ENCODE measurements at regions not wholly inside any gene's neighbourhood (a gene's known extent, or its start where the extent isn't known, plus 50 kb on each side); places are given as distances from the start of the nearest gene placed in this dataset.
"Not testable (repeated sequence)": the region's sequence is repeated elsewhere in the genome, so short reads cannot be mapped to it uniquely, and the experiment has no call there.

GRCh38 chr2:87569689-87570397 lies 178.0 kb upstream of the PLGLB2 start:
- H2AFZ ChIP-seq (ENCODE audit: low read depth); H3K27ac ChIP-seq; H3K4me2 ChIP-seq; H3K4me1 ChIP-seq (ENCODE audit: low read depth, poor library complexity, severe bottlenecking); H4K20me1 ChIP-seq (ENCODE audit: insufficient read depth); H3K9ac ChIP-seq; H3K79me2 ChIP-seq (ENCODE audit: insufficient read depth, low read depth); H3K36me3 ChIP-seq (ENCODE audit: insufficient read depth); H3K4me3 ChIP-seq (IDR thresholded peaks at IDR 0.05; ENCODE audit: insufficient read depth, low read depth, low read length); H3K27me3 ChIP-seq (ENCODE audit: insufficient read depth, low read depth): not testable (repeated sequence)

DNA sequence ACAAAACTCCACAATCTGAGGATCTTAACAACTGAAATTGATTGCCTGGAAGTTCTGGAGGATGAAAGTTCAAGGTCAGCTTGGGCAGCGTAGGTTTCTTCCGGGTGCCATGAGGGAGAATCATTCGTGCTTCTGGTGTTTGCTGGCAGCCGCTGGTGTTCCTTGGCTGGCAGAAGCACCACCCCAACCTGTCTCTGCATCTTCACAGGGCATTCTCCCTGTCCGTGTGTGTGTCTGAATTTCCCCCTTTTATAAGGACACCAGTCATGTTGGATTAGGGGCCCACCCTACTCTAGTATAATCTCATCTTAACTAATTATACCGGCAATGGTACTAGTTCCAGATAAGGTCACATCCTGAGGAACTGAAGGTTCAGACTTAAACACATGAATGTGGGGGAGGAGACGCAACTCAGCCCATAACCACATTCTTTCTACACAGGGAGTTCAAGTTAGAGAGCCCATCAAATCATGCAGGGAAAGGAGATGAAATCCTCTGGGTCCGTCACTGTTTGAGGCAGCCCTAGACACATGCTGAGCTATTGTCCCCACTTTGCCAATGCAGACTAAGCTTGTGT lies 175.9 kb upstream of the PLGLB2 start:
- not testable (repeated sequence) for H3K4me3 ChIP-seq (IDR thresholded peaks at IDR 0.05; ENCODE audit: insufficient read depth, low read depth, low read length); H3K4me1 ChIP-seq (ENCODE audit: low read depth, poor library complexity, severe bottlenecking); H3K9ac ChIP-seq; H3K27me3 ChIP-seq (ENCODE audit: insufficient read depth, low read depth); H3K79me2 ChIP-seq (ENCODE audit: insufficient read depth, low read depth); H3K27ac ChIP-seq; H2AFZ ChIP-seq (ENCODE audit: low read depth); H4K20me1 ChIP-seq (ENCODE audit: insufficient read depth); H3K36me3 ChIP-seq (ENCODE audit: insufficient read depth); H3K4me2 ChIP-seq

- not testable (repeated sequence) for H2AFZ ChIP-seq (ENCODE audit: low read depth); H3K27me3 ChIP-seq (ENCODE audit: insufficient read depth, low read depth); H3K9ac ChIP-seq; H3K27ac ChIP-seq; H3K79me2 ChIP-seq (ENCODE audit: insufficient read depth, low read depth); H3K4me3 ChIP-seq (IDR thresholded peaks at IDR 0.05; ENCODE audit: insufficient read depth, low read depth, low read length); H3K4me2 ChIP-seq; H3K36me3 ChIP-seq (ENCODE audit: insufficient read depth); H4K20me1 ChIP-seq (ENCODE audit: insufficient read depth); H3K4me1 ChIP-seq (ENCODE audit: low read depth, poor library complexity, severe bottlenecking)
Observed at GRCh38 chr2:87572906-87573305, 175.0 kb upstream of the PLGLB2 start.

DNA sequence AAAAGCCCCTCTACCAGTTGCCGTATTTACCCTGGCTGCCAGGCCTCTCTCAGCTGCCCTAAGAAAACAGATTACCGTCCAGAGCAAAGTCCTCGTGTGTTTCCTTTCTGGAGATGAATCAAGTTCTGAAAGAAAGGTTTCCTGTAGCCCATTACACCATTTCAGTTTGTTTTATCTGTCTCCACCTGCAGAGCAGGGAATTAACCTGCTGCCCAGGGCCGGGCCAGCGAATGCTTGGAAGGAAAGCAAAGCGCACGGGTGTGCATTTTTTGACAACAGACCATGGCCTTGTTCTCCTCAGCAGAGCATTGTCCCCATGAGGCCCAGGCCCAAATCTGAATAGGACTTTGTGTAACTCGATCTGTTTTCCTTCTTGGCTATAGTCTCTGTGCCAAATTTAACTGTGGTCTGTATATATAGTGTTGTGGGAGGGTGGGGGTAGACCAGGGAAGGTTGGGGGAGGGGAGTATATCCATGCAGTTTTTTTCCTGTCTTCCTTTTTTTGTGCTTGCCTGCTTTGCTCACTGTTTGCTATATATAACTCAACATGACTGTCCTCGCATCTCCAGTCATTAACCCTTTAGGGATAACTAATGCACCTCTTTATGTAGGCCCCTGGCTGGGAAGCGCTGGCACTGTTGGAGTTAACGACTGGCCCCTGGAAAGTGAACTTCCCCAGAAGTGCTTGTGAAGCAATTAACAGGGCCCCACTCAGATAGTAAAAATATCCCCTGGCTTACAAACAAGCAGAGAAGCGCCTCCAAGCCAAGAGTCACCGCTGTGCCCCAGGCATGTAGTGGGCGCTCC lies 174.3 kb upstream of the PLGLB2 start:
- H3K9ac ChIP-seq; H3K36me3 ChIP-seq (ENCODE audit: insufficient read depth); H4K20me1 ChIP-seq (ENCODE audit: insufficient read depth); H3K27ac ChIP-seq; H3K4me2 ChIP-seq; H3K79me2 ChIP-seq (ENCODE audit: insufficient read depth, low read depth); H3K4me1 ChIP-seq (ENCODE audit: low read depth, poor library complexity, severe bottlenecking); H3K4me3 ChIP-seq (IDR thresholded peaks at IDR 0.05; ENCODE audit: insufficient read depth, low read depth, low read length); H3K27me3 ChIP-seq (ENCODE audit: insufficient read depth, low read depth); H2AFZ ChIP-seq (ENCODE audit: low read depth): not testable (repeated sequence)

- not testable (repeated sequence) for H3K27ac ChIP-seq; H3K36me3 ChIP-seq (ENCODE audit: insufficient read depth); H4K20me1 ChIP-seq (ENCODE audit: insufficient read depth); H3K4me3 ChIP-seq (IDR thresholded peaks at IDR 0.05; ENCODE audit: insufficient read depth, low read depth, low read length); H3K27me3 ChIP-seq (ENCODE audit: insufficient read depth, low read depth); H3K4me1 ChIP-seq (ENCODE audit: low read depth, poor library complexity, severe bottlenecking); H3K4me2 ChIP-seq; H2AFZ ChIP-seq (ENCODE audit: low read depth); H3K9ac ChIP-seq; H3K79me2 ChIP-seq (ENCODE audit: insufficient read depth, low read depth)
Observed at GRCh38 chr2:87574193-87575119, 173.4 kb upstream of the PLGLB2 start.

DNA sequence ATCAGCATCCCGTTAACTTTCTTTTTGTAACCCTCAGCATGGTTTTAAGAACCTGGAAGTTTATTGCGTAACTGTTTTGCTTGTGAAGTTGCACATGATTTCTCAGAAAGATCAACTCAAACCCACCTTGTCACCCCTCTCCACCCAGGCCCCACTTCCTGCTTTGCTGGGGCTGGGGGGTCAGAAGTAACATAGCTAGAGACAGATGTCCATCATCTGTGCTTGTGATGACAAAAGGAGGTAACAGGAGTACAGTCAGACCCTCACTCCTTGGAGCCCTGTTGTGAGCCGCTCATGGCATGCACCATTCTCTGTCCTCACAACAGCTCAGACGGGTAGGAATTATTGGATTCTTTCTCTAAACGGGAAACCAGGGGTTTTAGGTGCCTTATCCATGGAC lies 172.7 kb upstream of the PLGLB2 start:
- not testable (repeated sequence) for H2AFZ ChIP-seq (ENCODE audit: low read depth); H3K4me1 ChIP-seq (ENCODE audit: low read depth, poor library complexity, severe bottlenecking); H3K4me3 ChIP-seq (IDR thresholded peaks at IDR 0.05; ENCODE audit: insufficient read depth, low read depth, low read length); H3K79me2 ChIP-seq (ENCODE audit: insufficient read depth, low read depth); H3K36me3 ChIP-seq (ENCODE audit: insufficient read depth); H3K9ac ChIP-seq; H3K27ac ChIP-seq; H4K20me1 ChIP-seq (ENCODE audit: insufficient read depth); H3K27me3 ChIP-seq (ENCODE audit: insufficient read depth, low read depth); H3K4me2 ChIP-seq

- H3K79me2 ChIP-seq (ENCODE audit: insufficient read depth, low read depth); H3K4me2 ChIP-seq; H4K20me1 ChIP-seq (ENCODE audit: insufficient read depth); H3K4me3 ChIP-seq (IDR thresholded peaks at IDR 0.05; ENCODE audit: insufficient read depth, low read depth, low read length); H3K27me3 ChIP-seq (ENCODE audit: insufficient read depth, low read depth); H3K4me1 ChIP-seq (ENCODE audit: low read depth, poor library complexity, severe bottlenecking); H2AFZ ChIP-seq (ENCODE audit: low read depth); H3K36me3 ChIP-seq (ENCODE audit: insufficient read depth); H3K27ac ChIP-seq; H3K9ac ChIP-seq: not testable (repeated sequence)
Observed at GRCh38 chr2:87577358-87577757, 170.5 kb upstream of the PLGLB2 start.

DNA sequence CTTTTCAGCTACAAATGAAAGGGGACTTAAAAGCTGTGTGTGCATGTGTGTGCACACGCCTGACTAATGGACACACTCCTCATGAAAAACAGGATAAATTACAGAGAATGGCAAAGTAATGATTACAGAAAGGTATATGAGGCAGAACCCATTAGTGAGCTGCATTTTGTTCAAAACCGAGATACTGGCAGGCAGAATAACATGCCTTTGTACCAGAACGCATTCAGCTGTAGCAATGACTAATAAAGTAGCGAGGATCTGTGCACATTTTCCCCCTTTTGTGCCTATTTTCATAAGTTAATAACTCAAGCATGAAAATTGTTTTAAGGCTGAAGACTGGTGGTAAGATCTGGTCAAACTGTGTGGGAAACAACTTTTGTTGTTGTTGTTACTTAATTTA lies 165.7 kb upstream of the PLGLB2 start:
- not testable (repeated sequence) for H4K20me1 ChIP-seq (ENCODE audit: insufficient read depth); H3K79me2 ChIP-seq (ENCODE audit: insufficient read depth, low read depth); H3K4me1 ChIP-seq (ENCODE audit: low read depth, poor library complexity, severe bottlenecking); H3K27ac ChIP-seq; H3K27me3 ChIP-seq (ENCODE audit: insufficient read depth, low read depth); H2AFZ ChIP-seq (ENCODE audit: low read depth); H3K4me3 ChIP-seq (IDR thresholded peaks at IDR 0.05; ENCODE audit: insufficient read depth, low read depth, low read length); H3K36me3 ChIP-seq (ENCODE audit: insufficient read depth); H3K9ac ChIP-seq; H3K4me2 ChIP-seq

- H3K9ac ChIP-seq; H3K36me3 ChIP-seq (ENCODE audit: insufficient read depth); H3K4me3 ChIP-seq (IDR thresholded peaks at IDR 0.05; ENCODE audit: insufficient read depth, low read depth, low read length); H3K27me3 ChIP-seq (ENCODE audit: insufficient read depth, low read depth); H3K79me2 ChIP-seq (ENCODE audit: insufficient read depth, low read depth); H3K4me2 ChIP-seq; H3K4me1 ChIP-seq (ENCODE audit: low read depth, poor library complexity, severe bottlenecking); H3K27ac ChIP-seq; H4K20me1 ChIP-seq (ENCODE audit: insufficient read depth); H2AFZ ChIP-seq (ENCODE audit: low read depth): not testable (repeated sequence)
Observed at GRCh38 chr2:87582579-87582978, 165.3 kb upstream of the PLGLB2 start.
